IMR-90 (cell line): ENCODE measurements at regions not wholly inside any gene's neighbourhood (a gene's known extent, or its start where the extent isn't known, plus 50 kb on each side); places are given as distances from the start of the nearest gene placed in this dataset.

ENCODE experiments used
- BHLHE40 ChIP-seq: fragments of 150-350 bp; IDR thresholded peaks from 2 replicates; pipeline ENCODE4 v1.6.1; 2016; ENCODE audit warnings: mild to moderate bottlenecking, low read depth, low read length
- CEBPB ChIP-seq: IDR thresholded peaks from 2 replicates; pipeline ENCODE4 v1.6.1; 2012; ENCODE audit warnings: low read depth, low read length, improper control_type of control experiment
- CTCF ChIP-seq: conservative IDR thresholded peaks from 2 replicates; pipeline ENCODE4 v1.5.1; 2012; ENCODE audit warnings: mild to moderate bottlenecking, low read depth, low read length, improper control_type of control experiment
- ELK1 ChIP-seq: fragments of 150-350 bp; IDR thresholded peaks from 2 replicates; pipeline ENCODE4 v1.6.1; 2016; ENCODE audit warnings: low read depth, mild to moderate bottlenecking, low read length, moderate library complexity, borderline replicate concordance
- MAZ ChIP-seq: IDR thresholded peaks from 2 replicates; pipeline ENCODE4 v1.6.1; 2012; ENCODE audit warnings: low read depth, mild to moderate bottlenecking, low read length, improper control_type of control experiment, moderate library complexity, borderline replicate concordance
- POLR2A ChIP-seq: IDR thresholded peaks from 2 replicates; pipeline ENCODE4 v1.6.1; 2012; ENCODE audit warnings: mild to moderate bottlenecking, low read depth, low read length
- RAD21 ChIP-seq: IDR thresholded peaks from 2 replicates; pipeline ENCODE4 v1.6.1; 2012; ENCODE audit warnings: low read length, improper control_type of control experiment
- RCOR1 ChIP-seq: IDR thresholded peaks from 2 replicates; pipeline ENCODE4 v1.6.1; 2012; ENCODE audit warnings: mild to moderate bottlenecking, low read length, improper control_type of control experiment; ENCODE audit not compliant: insufficient replicate concordance
- SMC3 ChIP-seq: fragments of 150-350 bp; IDR thresholded peaks from 2 replicates; pipeline ENCODE4 v1.6.1; 2016; ENCODE audit warnings: low read depth, mild to moderate bottlenecking, antibody characterized with exemption, low read length, moderate library complexity
- USF2 ChIP-seq: fragments of 150-350 bp; IDR thresholded peaks from 2 replicates; pipeline ENCODE4 v1.6.1; 2017; ENCODE audit warnings: mild to moderate bottlenecking, antibody characterized with exemption, low read length, low read depth

GRCh38 chr17:55873017-55873758 is 122.3 kb downstream of the PCTP start:
- TF ChIP-seq CTCF (no peak), BHLHE40 (no peak), MAZ (no peak), RCOR1 (no peak), SMC3 (no peak), POLR2A (no peak), RAD21 (no peak), USF2 (no peak), ELK1 (no peak), CEBPB (no peak)
